ENCODE measurements at regions not wholly inside any gene's neighbourhood (a gene's known extent, or its start where the extent isn't known, plus 50 kb on each side); places are given as distances from the start of the nearest gene placed in this dataset.

DNA sequence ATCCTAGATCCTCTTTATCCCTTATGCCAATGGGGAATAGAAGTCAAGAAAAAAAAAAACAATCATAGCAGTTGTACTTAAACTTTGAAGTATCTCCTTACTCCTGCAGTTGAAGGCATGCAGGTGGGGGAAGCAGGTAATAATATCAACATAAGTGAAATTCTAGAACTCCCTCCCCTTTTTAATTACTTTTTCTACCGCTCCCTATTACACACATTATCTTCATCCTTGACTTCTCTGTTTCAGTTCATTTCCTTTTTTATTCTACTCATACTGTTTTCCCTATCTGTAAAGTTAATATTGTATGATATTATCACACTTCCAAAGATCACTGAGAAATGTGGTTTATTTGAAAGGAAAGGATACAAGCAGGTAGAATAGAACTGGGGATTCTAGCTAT, 962.0 kb downstream of the PLA2G4A start:
- TF ChIP-seq, protein P1, sequence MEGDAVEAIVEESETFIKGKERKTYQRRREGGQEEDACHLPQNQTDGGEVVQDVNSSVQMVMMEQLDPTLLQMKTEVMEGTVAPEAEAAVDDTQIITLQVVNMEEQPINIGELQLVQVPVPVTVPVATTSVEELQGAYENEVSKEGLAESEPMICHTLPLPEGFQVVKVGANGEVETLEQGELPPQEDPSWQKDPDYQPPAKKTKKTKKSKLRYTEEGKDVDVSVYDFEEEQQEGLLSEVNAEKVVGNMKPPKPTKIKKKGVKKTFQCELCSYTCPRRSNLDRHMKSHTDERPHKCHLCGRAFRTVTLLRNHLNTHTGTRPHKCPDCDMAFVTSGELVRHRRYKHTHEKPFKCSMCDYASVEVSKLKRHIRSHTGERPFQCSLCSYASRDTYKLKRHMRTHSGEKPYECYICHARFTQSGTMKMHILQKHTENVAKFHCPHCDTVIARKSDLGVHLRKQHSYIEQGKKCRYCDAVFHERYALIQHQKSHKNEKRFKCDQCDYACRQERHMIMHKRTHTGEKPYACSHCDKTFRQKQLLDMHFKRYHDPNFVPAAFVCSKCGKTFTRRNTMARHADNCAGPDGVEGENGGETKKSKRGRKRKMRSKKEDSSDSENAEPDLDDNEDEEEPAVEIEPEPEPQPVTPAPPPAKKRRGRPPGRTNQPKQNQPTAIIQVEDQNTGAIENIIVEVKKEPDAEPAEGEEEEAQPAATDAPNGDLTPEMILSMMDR (conservative IDR thresholded peaks at IDR 0.05; ENCODE audit: low read length): no peak
- TF ChIP-seq EZH2phosphoT487 (IDR thresholded peaks at IDR 0.05; ENCODE audit: borderline replicate concordance, low read depth, low read length): no peak

All from OCI-LY7 (cell line).